ENCODE measurements at regions not wholly inside any gene's neighbourhood (a gene's known extent, or its start where the extent isn't known, plus 50 kb on each side); places are given as distances from the start of the nearest gene placed in this dataset.

- DNase-seq (ENCODE audit: low spot score) (no peak), ATAC-seq (no peak)
- Mint-ChIP-seq H3K4me1 (peaks cover 6% of the 10 kb centered on the region), H3K27me3 (ENCODE audit: insufficient read depth, low read depth, poor library complexity) (peaks cover 3% of the 10 kb centered on the region), H3K27ac (no peak overlapping the region), H3K9me3 (no peaks in the 10 kb centered on the region; the same call in 2 of the 3 replicates), H3K36me3 (ENCODE audit: low read depth) (no peaks in the 10 kb centered on the region), H3K4me3 (no peak overlapping the region)
- no peak overlapping the region for H3K4me3 ChIP-seq
- no peaks in the 10 kb centered on the region for H4K20me1 ChIP-seq (replicated peaks; ENCODE audit: insufficient read depth)
- H3K79me2 ChIP-seq (replicated peaks; ENCODE audit: insufficient read depth): no peaks in the 10 kb centered on the region
- no peaks in the 10 kb centered on the region for H3F3A ChIP-seq (replicated peaks; ENCODE audit: low read depth)
- no peaks in the 10 kb centered on the region for H3K4me1 ChIP-seq (ENCODE audit: insufficient read depth)
- TF ChIP-seq REST (IDR thresholded peaks at IDR 0.05; ENCODE audit: unreplicated experiment): no peak
- no peaks in the 10 kb centered on the region for H3K27me3 ChIP-seq (ENCODE audit: insufficient read depth)
- H3K4me2 ChIP-seq: no peak overlapping the region
- H2AFZ ChIP-seq: no peak overlapping the region
- 0 out of 2 replicates have a peak, but pooled peaks cover 4% of the 10 kb centered on the region for H3K9me2 ChIP-seq (ENCODE audit: insufficient read depth)
- no peaks in the 10 kb centered on the region for H3K36me3 ChIP-seq (ENCODE audit: insufficient read depth)
- H3K27ac ChIP-seq (ENCODE audit: low read depth): no peak overlapping the region
Measured at GRCh38 chr6:149244105-149244504, 73.4 kb upstream of the TAB2 start.

- no peaks in the 10 kb centered on the region for H3K36me3 ChIP-seq (ENCODE audit: insufficient read depth)
- H3K9me2 ChIP-seq (ENCODE audit: insufficient read depth): 0 out of 2 replicates have a peak, but pooled peaks cover 4% of the 10 kb centered on the region
- no peak overlapping the region for H3K4me2 ChIP-seq
- no peaks in the 10 kb centered on the region for H3K27me3 ChIP-seq (ENCODE audit: insufficient read depth)
- no peak overlapping the region for H3K27ac ChIP-seq (ENCODE audit: low read depth)
- DNase-seq (ENCODE audit: low spot score): no peak
- no peak overlapping the region for H3K4me3 Mint-ChIP-seq
- ATAC-seq: peak; percentile 71
- H3K79me2 ChIP-seq (replicated peaks; ENCODE audit: insufficient read depth): no peaks in the 10 kb centered on the region
- no peaks in the 10 kb centered on the region for H4K20me1 ChIP-seq (replicated peaks; ENCODE audit: insufficient read depth)
- H3K27ac Mint-ChIP-seq: no peak overlapping the region
- peaks cover 3% of the 10 kb centered on the region for H3K27me3 Mint-ChIP-seq (ENCODE audit: insufficient read depth, low read depth, poor library complexity)
- peaks cover 6% of the 10 kb centered on the region for H3K4me1 Mint-ChIP-seq
- H2AFZ ChIP-seq: peak overlapping the region; percentile 81
- H3K36me3 Mint-ChIP-seq (ENCODE audit: low read depth): no peaks in the 10 kb centered on the region
- H3K4me3 ChIP-seq: no peak overlapping the region
- no peaks in the 10 kb centered on the region for H3F3A ChIP-seq (replicated peaks; ENCODE audit: low read depth)
- no peaks in the 10 kb centered on the region; the same call in 2 of the 3 replicates for H3K9me3 Mint-ChIP-seq
- no peaks in the 10 kb centered on the region for H3K4me1 ChIP-seq (ENCODE audit: insufficient read depth)
- TF ChIP-seq REST (IDR thresholded peaks at IDR 0.05; ENCODE audit: unreplicated experiment) (no peak), ZNF114 (CRISPR knock-in tag; IDR thresholded peaks at IDR 0.05) (no peak), EZH2phosphoT487 (IDR thresholded peaks at IDR 0.05; ENCODE audit: unreplicated experiment) (no peak), POLR2AphosphoS5 (IDR thresholded peaks at IDR 0.05; ENCODE audit: low read depth) (no peak), JUNB (IDR thresholded peaks at IDR 0.05; ENCODE audit: unreplicated experiment) (no peak), STAT1 (IDR thresholded peaks at IDR 0.05; ENCODE audit: unreplicated experiment) (no peak), ZNF331 (CRISPR knock-in tag; IDR thresholded peaks at IDR 0.05; ENCODE audit: low read depth) (no peak), ZNF462 (CRISPR knock-in tag; IDR thresholded peaks at IDR 0.05) (no peak)
Measured at GRCh38 chr6:149246691-149247384, 70.7 kb upstream of the TAB2 start.
